ENCODE measurements at regions not wholly inside any gene's neighbourhood (a gene's known extent, or its start where the extent isn't known, plus 50 kb on each side); places are given as distances from the start of the nearest gene placed in this dataset.

DNA sequence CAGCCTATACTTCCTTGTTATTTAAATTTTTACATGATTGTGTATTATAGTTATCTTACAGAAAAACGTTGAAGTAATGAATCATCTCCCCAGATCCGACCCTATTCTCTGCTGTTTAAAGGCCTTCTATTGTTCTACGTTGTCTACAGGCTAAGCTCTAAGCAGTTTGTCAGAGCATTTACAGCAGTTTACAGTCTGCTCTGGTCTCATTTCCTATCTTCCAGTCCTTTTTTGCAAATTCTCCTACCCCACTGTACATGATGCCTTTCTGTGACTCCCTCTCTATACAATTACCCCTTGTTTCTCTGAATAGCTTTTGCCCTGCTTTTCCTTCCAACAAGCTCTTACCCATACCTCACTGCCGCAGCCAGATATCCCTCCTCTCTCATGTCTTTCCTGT lies 319.2 kb upstream of the FMN2 start:
- in situ Hi-C loops (cut with MboI; ENCODE audit: low sequenced_read_pairs, unreplicated experiment), result no loop called here
- TF ChIP-seq, protein P1, sequence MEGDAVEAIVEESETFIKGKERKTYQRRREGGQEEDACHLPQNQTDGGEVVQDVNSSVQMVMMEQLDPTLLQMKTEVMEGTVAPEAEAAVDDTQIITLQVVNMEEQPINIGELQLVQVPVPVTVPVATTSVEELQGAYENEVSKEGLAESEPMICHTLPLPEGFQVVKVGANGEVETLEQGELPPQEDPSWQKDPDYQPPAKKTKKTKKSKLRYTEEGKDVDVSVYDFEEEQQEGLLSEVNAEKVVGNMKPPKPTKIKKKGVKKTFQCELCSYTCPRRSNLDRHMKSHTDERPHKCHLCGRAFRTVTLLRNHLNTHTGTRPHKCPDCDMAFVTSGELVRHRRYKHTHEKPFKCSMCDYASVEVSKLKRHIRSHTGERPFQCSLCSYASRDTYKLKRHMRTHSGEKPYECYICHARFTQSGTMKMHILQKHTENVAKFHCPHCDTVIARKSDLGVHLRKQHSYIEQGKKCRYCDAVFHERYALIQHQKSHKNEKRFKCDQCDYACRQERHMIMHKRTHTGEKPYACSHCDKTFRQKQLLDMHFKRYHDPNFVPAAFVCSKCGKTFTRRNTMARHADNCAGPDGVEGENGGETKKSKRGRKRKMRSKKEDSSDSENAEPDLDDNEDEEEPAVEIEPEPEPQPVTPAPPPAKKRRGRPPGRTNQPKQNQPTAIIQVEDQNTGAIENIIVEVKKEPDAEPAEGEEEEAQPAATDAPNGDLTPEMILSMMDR (IDR thresholded peaks at IDR 0.05; ENCODE audit: borderline replicate concordance, control extremely low read depth, extremely low read depth, insufficient read depth, missing control alignments), result no peak
- no peak for DNase-seq (ENCODE audit: low spot score)

- in situ Hi-C loops (cut with MboI; ENCODE audit: low sequenced_read_pairs, unreplicated experiment), result no loop called here
- no peak for DNase-seq (ENCODE audit: low spot score)
- TF ChIP-seq, protein P1 (IDR thresholded peaks at IDR 0.05; ENCODE audit: borderline replicate concordance, control extremely low read depth, extremely low read depth, insufficient read depth, missing control alignments), result no peak
Measured at GRCh38 chr1:239775466-239775865, 316.2 kb upstream of the FMN2 start.

DNA sequence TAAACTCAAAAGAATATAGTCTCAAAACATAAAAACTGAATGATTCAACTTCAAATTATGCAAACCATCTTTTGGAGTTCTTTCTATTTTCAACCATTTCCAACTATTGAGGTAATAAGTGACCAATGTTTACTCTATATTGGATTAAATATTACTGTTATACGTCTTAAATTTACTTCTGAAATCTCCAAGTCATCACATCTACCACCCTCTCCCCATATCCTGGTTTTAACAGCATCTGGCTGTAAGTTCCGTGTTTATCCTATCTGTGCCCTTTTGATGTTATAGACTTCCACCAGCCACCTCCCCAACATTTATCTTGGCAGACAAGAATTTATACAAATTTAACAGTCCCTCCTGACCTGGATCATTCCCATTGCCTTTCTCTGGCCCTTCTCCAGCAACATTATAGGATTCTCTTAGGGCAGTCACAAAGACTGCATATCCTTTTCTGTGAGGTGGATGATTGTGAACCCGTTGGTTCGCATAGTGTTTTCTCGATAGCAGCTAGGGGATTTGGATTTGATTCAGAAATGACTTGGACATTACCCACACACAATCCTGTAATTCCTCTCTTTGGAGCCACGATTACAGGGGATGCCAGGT lies 313.4 kb upstream of the FMN2 start:
- in situ Hi-C loops (cut with MboI; ENCODE audit: low sequenced_read_pairs, unreplicated experiment), result no loop called here
- TF ChIP-seq, protein P1 (IDR thresholded peaks at IDR 0.05; ENCODE audit: borderline replicate concordance, control extremely low read depth, extremely low read depth, insufficient read depth, missing control alignments), result no peak
- DNase-seq (ENCODE audit: low spot score), result no peak

- TF ChIP-seq, protein P1 (IDR thresholded peaks at IDR 0.05; ENCODE audit: borderline replicate concordance, control extremely low read depth, extremely low read depth, insufficient read depth, missing control alignments), result no peak
- in situ Hi-C loops (cut with MboI; ENCODE audit: low sequenced_read_pairs, unreplicated experiment), result no loop called here
Measured at GRCh38 chr1:239779962-239780361, 311.7 kb upstream of the FMN2 start.

DNA sequence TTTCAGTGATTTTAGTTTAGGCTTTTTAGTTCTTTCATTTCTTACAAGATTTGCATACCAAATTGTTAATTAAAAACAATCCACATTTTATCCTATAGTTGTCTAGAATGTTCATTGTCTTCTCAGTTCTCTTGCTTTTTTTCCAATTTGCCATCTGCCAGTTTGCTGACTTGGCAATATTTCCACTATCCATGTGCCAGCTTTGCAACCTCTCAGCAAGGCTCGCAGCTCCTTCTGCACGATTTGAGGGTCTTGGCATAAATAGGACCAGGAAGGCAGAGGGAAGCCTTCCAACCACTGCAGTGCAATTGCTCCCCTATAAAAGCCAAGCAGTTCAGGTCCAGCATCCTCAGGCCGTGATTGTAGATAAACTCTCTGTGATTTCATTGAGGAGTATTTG lies 306.8 kb upstream of the FMN2 start:
- TF ChIP-seq, protein P1 (IDR thresholded peaks at IDR 0.05; ENCODE audit: borderline replicate concordance, control extremely low read depth, extremely low read depth, insufficient read depth, missing control alignments), result no peak
- no peak for DNase-seq (ENCODE audit: low spot score)
- in situ Hi-C loops (cut with MboI; ENCODE audit: low sequenced_read_pairs, unreplicated experiment), result no loop called here

More at GRCh38 chr1:239779962-239780361, 311.7 kb upstream of the FMN2 start:
- DNase-seq (ENCODE audit: low spot score), result no peak

DNA sequence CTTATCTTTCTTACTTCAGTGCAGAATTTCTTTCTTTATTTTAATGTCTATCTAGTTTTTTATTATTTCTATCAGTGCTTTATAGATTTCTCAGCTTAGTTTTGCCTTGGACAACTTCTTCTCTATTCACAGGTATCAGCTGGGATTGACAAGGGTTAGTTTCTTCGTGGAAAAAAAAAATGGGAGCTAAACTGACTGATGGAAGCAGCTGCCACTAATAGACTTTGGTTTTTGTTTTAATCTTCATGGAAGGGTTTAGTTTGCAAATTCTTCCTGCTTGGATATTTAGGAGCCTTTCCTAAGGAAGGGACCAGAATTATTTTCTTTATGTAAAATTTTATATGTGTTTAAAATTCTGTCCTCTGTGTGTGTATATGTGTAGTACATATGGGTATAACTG lies 306.1 kb upstream of the FMN2 start:
- TF ChIP-seq, protein P1 (IDR thresholded peaks at IDR 0.05; ENCODE audit: borderline replicate concordance, control extremely low read depth, extremely low read depth, insufficient read depth, missing control alignments), result no peak
- in situ Hi-C loops (cut with MboI; ENCODE audit: low sequenced_read_pairs, unreplicated experiment), result no loop called here
- no peak for DNase-seq (ENCODE audit: low spot score)
